PC-9 (cell line): ENCODE measurements at regions not wholly inside any gene's neighbourhood (a gene's known extent, or its start where the extent isn't known, plus 50 kb on each side); places are given as distances from the start of the nearest gene placed in this dataset.

Experiments used
- BruUV-seq: library from RNA; stranded (reverse); fragments of 400-500 nt; replicated peaks from 2 replicates; lab custom pipeline; 2021; lab: Mats Ljungman, UMichigan
- CTCF ChIA-PET: fragments of 300-600 bp; sonication (Branson Sonifier 250); formaldehyde crosslinking; loops from one replicate; lab custom pipeline; 2022; ENCODE audit warnings: antibody characterized with exemption; lab: Charles Lee
- POLR2A ChIA-PET: fragments of 300-600 bp; sonication (Branson Sonifier 250); formaldehyde crosslinking; loops from one replicate; lab custom pipeline; 2022; ENCODE audit warnings: antibody characterized with exemption; ENCODE audit not compliant: unreplicated experiment; lab: Charles Lee
- DNase-seq, 2 experiments: peaks; one replicate each; pipeline versions ENCODE4 v3.0.0 to v3.0.0-alpha.2; 2015 to 2022; ENCODE audit warnings: mixed read lengths in 1 of 2
- H2AFZ ChIP-seq: fragments of 200-600 bp; sonication (generic); 2 replicates; pipeline ENCODE4 v1.8.1; 2017; ENCODE audit warnings: antibody characterized with exemption
- H3F3A ChIP-seq: fragments of 200-600 bp; sonication (generic); 2 replicates; pipeline ENCODE4 v1.8.1; 2017; ENCODE audit warnings: antibody characterized with exemption, mild to moderate bottlenecking, low read depth; ENCODE audit not compliant: insufficient read depth
- H3K27ac ChIP-seq: fragments of 200-600 bp; sonication (generic); 2 replicates; pipeline ENCODE4 v1.6.1; 2016; ENCODE audit warnings: mixed run types
- H3K27me3 ChIP-seq: fragments of 200-600 bp; sonication (generic); 2 replicates; pipeline ENCODE4 v1.6.1; 2016; ENCODE audit warnings: low read depth, mixed run types; ENCODE audit not compliant: insufficient read depth
- H3K36me3 ChIP-seq: fragments of 200-600 bp; sonication (generic); 2 replicates; pipeline ENCODE4 v1.6.1; 2016; ENCODE audit warnings: low read depth, mixed run types
- H3K4me1 ChIP-seq: fragments of 200-600 bp; sonication (generic); replicated peaks from 2 replicates; pipeline ENCODE4 v1.6.1; 2016; ENCODE audit warnings: mixed run types; ENCODE audit not compliant: insufficient read depth
- H3K4me2 ChIP-seq: fragments of 200-600 bp; sonication (generic); 2 replicates; pipeline ENCODE4 v1.6.1; 2017; ENCODE audit warnings: mixed run types
- H3K4me3 ChIP-seq: fragments of 200-600 bp; sonication (generic); 2 replicates; pipeline ENCODE4 v1.6.1; 2016; ENCODE audit warnings: mixed run types
- H3K79me2 ChIP-seq: fragments of 200-600 bp; sonication (generic); 2 replicates; pipeline ENCODE4 v1.6.1; 2017; ENCODE audit warnings: low read depth, mixed run types
- H3K9me2 ChIP-seq: fragments of 200-600 bp; sonication (generic); 2 replicates; pipeline ENCODE4 v1.8.1; 2017; ENCODE audit warnings: mild to moderate bottlenecking; ENCODE audit not compliant: insufficient read depth
- H3K9me3 ChIP-seq: fragments of 200-600 bp; sonication (generic); 2 replicates; pipeline ENCODE4 v1.8.1; 2016; ENCODE audit warnings: low read depth; ENCODE audit not compliant: insufficient read depth
- H4K20me1 ChIP-seq: fragments of 200-600 bp; sonication (generic); 2 replicates; pipeline ENCODE4 v1.8.1; 2017; ENCODE audit not compliant: insufficient read depth
- CTCF ChIP-seq: fragments of 200-600 bp; sonication (generic); conservative IDR thresholded peaks from 2 replicates; pipeline ENCODE4 v1.6.1; 2017; ENCODE audit warnings: mixed run types, antibody characterized with exemption, mild to moderate bottlenecking, moderate library complexity
- EZH2 ChIP-seq: fragments of 200-600 bp; sonication (generic); IDR thresholded peaks from 2 replicates; pipeline ENCODE4 v1.8.0; 2017; ENCODE audit warnings: antibody characterized with exemption, low read depth
- intact Hi-C: fragments of 100-400 bp; cut with micrococcal nuclease; formaldehyde crosslinking; loops from one replicate; pipeline ENCODE4 v1.10.0; 2022; ENCODE audit not compliant: unreplicated experiment

DNA sequence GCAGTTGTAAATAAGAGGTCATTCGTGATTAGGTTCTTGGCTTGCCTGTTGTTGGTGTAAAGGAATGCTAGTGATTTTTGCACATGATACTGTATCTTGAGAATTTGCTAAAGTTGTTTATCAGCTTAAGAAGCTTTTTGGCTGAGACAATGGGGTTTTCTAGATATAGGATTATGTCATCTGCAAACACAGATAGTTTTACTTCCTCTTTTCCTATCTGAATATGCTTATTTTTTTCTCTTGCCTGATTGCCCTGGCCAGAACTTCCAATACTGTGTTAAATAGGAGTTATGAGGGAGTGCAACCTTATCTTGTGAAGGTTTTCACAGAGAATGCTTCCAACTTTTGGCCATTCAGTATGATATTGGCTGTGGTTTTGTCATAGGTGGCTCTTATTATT, 576.1 kb upstream of the RGS18 start:
- Histone ChIP-seq H4K20me1 (no peaks in the 10 kb centered on the region), H3K27me3 (no peaks in the 10 kb centered on the region), H3K79me2 (no peaks in the 10 kb centered on the region), H3K36me3 (no peaks in the 10 kb centered on the region), H3K9me3 (no peaks in the 10 kb centered on the region; the same call in none of the 2 replicates), H3K4me1 (no peaks in the 10 kb centered on the region), H3K27ac (no peak overlapping the region), H3F3A (no peaks in the 10 kb centered on the region), H3K4me3 (no peak overlapping the region), H2AFZ (no peak overlapping the region), H3K4me2 (no peak overlapping the region), H3K9me2 (no peaks in the 10 kb centered on the region)
- no peak for TF ChIP-seq EZH2
- TF ChIP-seq CTCF: no peak
- ChIA-PET CTCF (no interaction called here), POLR2A (no interaction called here)
- DNase-seq: no peak
- intact Hi-C loops: no loop called here
- no TSS peak for BruUV-seq

GRCh38 chr1:191585095-191585494, 573.2 kb upstream of the RGS18 start:
- no TSS peak for BruUV-seq
- ChIA-PET CTCF (no interaction called here), POLR2A (no interaction called here)
- Histone ChIP-seq H4K20me1 (no peaks in the 10 kb centered on the region), H3K4me3 (no peak overlapping the region), H3K4me2 (no peak overlapping the region), H3K9me2 (no peaks in the 10 kb centered on the region), H3K79me2 (no peaks in the 10 kb centered on the region), H2AFZ (no peak overlapping the region), H3K27me3 (no peaks in the 10 kb centered on the region), H3K27ac (no peak overlapping the region), H3K4me1 (no peaks in the 10 kb centered on the region), H3K36me3 (no peaks in the 10 kb centered on the region), H3F3A (no peaks in the 10 kb centered on the region), H3K9me3 (no peaks in the 10 kb centered on the region; the same call in 1 of the 2 replicates)
- no peak for TF ChIP-seq EZH2
- no peak for TF ChIP-seq CTCF
- intact Hi-C loops: no loop called here
- DNase-seq: no peak

GRCh38 chr1:191588905-191589304, 569.4 kb upstream of the RGS18 start:
- BruUV-seq: no TSS peak

More at GRCh38 chr1:191588905-191589304, 569.4 kb upstream of the RGS18 start:
- no peaks in the 10 kb centered on the region for H3K9me2 ChIP-seq
- no peaks in the 10 kb centered on the region for H3F3A ChIP-seq
- intact Hi-C loops: no loop called here
- ChIA-PET POLR2A (no interaction called here), CTCF (no interaction called here)
- no peak overlapping the region for H3K4me2 ChIP-seq
- H3K4me3 ChIP-seq: no peak overlapping the region
- H2AFZ ChIP-seq: no peak overlapping the region
- no peaks in the 10 kb centered on the region for H3K79me2 ChIP-seq
- no peak for DNase-seq
- TF ChIP-seq EZH2 (no peak), CTCF (no peak)
- H3K9me3 ChIP-seq: peaks cover 3% of the 10 kb centered on the region
- H3K4me1 ChIP-seq: no peaks in the 10 kb centered on the region
- no peak overlapping the region for H3K27ac ChIP-seq
- H3K36me3 ChIP-seq: no peaks in the 10 kb centered on the region
- H4K20me1 ChIP-seq: no peaks in the 10 kb centered on the region
- H3K27me3 ChIP-seq: no peaks in the 10 kb centered on the region
